ENCODE measurements at regions not wholly inside any gene's neighbourhood (a gene's known extent, or its start where the extent isn't known, plus 50 kb on each side); places are given as distances from the start of the nearest gene placed in this dataset.

GRCh38 chr2:83879127-83879526, 580.0 kb downstream of the SUCLG1 start:
- no peak for TF ChIP-seq CTCF (IDR thresholded peaks at IDR 0.05; ENCODE audit: poor library complexity)
- no peak for TF ChIP-seq EZH2 (IDR thresholded peaks at IDR 0.05; ENCODE audit: borderline replicate concordance)
- no peak for TF ChIP-seq EZH2phosphoT487 (IDR thresholded peaks at IDR 0.05; ENCODE audit: low read depth, severe bottlenecking, unreplicated experiment)
